Lung (tissue), 11 donors: ENCODE measurements at regions not wholly inside any gene's neighbourhood (a gene's known extent, or its start where the extent isn't known, plus 50 kb on each side); places are given as distances from the start of the nearest gene placed in this dataset.

ENCODE experiments used
- ATAC-seq: fragments of 200-7000 bp; cut with Tn5 transposase; one replicate; pipeline ENCODE4 v1.9.1; 2020; ENCODE audit warnings: moderate number of reproducible peaks; ENCODE audit not compliant: insufficient read depth, low FRiP score
- DNase-seq, 3 donors: peaks; one replicate each; pipeline ENCODE4 v3.0.0-alpha.2; 2013 to 2017
- H3K27ac ChIP-seq, 2 donors: one replicate each; pipeline ENCODE4 v1.5.1; 2013; ENCODE audit warnings: mild to moderate bottlenecking in 2 of 2, moderate library complexity in 2 of 2, control low read depth in 1 of 2, inconsistent platforms in 1 of 2, low read depth in 1 of 2, low read length in 1 of 2
- H3K27me3 ChIP-seq, 3 donors: one replicate each; pipeline ENCODE4 v1.5.1; 2013; ENCODE audit warnings: low read length in 2 of 3; ENCODE audit not compliant: control insufficient read depth in 3 of 3, insufficient read depth in 3 of 3
- H3K36me3 ChIP-seq, 4 donors: one replicate each; pipeline ENCODE4 v1.5.1; 2013; ENCODE audit warnings: low read length in 4 of 4, mild to moderate bottlenecking in 1 of 4, moderate library complexity in 1 of 4; ENCODE audit not compliant: control insufficient read depth in 4 of 4, insufficient read depth in 4 of 4
- H3K4me1 ChIP-seq, 5 donors: one replicate each; pipeline ENCODE4 v1.5.1; 2013; ENCODE audit warnings: low read length in 5 of 5, mild to moderate bottlenecking in 2 of 5, moderate library complexity in 1 of 5; ENCODE audit not compliant: control insufficient read depth in 5 of 5, insufficient read depth in 5 of 5
- H3K4me3 ChIP-seq: one replicate; pipeline ENCODE4 v1.5.1; 2013; ENCODE audit warnings: mild to moderate bottlenecking, control low read depth, moderate library complexity
- H3K9ac ChIP-seq, 2 donors: one replicate each; pipeline ENCODE4 v1.5.1; 2013; ENCODE audit warnings: low read length in 2 of 2, control low read depth in 1 of 2; ENCODE audit not compliant: insufficient read depth in 1 of 2
- H3K9me3 ChIP-seq, 4 donors: one replicate each; pipeline ENCODE4 v1.5.1; 2013; ENCODE audit warnings: low read length in 3 of 4, mild to moderate bottlenecking in 1 of 4, moderate library complexity in 1 of 4; ENCODE audit not compliant: control insufficient read depth in 4 of 4, insufficient read depth in 3 of 4
- WGBS, 2 donors: extraction: QIAGEN DNeasy Blood & Tissue Kit; methylation state at CpG; one replicate each; pipeline ENCODE4 v1.1.7; 2013; 5-methylcytosine and 5-hydroxymethylcytosine counted together
- TF ChIP-seq, protein P1 (sequence below): IDR thresholded peaks from 2 replicates; pipeline ENCODE4 v1.5.1; 2012; ENCODE audit warnings: mild to moderate bottlenecking; ENCODE audit errors: control extremely low read depth, extremely low read depth
- donor health status: control.
- donor health status: control.
- donor health status: Bipolar disorder and iron deficiency.
- donor health status: healthy.
- donor health status: DM: yes; HTN: yes; CAD: no.

GRCh38 chr4:7128234-7128633, 60.4 kb upstream of the GRPEL1 start:
- H3K4me3 ChIP-seq = no peak overlapping the region
- DNase-seq (no peak), ATAC-seq (no peak)
- TF ChIP-seq, protein P1, sequence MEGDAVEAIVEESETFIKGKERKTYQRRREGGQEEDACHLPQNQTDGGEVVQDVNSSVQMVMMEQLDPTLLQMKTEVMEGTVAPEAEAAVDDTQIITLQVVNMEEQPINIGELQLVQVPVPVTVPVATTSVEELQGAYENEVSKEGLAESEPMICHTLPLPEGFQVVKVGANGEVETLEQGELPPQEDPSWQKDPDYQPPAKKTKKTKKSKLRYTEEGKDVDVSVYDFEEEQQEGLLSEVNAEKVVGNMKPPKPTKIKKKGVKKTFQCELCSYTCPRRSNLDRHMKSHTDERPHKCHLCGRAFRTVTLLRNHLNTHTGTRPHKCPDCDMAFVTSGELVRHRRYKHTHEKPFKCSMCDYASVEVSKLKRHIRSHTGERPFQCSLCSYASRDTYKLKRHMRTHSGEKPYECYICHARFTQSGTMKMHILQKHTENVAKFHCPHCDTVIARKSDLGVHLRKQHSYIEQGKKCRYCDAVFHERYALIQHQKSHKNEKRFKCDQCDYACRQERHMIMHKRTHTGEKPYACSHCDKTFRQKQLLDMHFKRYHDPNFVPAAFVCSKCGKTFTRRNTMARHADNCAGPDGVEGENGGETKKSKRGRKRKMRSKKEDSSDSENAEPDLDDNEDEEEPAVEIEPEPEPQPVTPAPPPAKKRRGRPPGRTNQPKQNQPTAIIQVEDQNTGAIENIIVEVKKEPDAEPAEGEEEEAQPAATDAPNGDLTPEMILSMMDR = no peak
- no peaks in the 10 kb centered on the region for H3K36me3 ChIP-seq
- H3K9ac ChIP-seq = no peak overlapping the region
- H3K4me1 ChIP-seq = peaks cover 0 to 16% (median 0%) of the 10 kb centered on the region in 5 donors
- no peaks in the 10 kb centered on the region for H3K27me3 ChIP-seq
- no peak overlapping the region for H3K27ac ChIP-seq
- H3K9me3 ChIP-seq = peaks cover 0 to 3% (median 0%) of the 10 kb centered on the region in 4 donors
- 81 to 85% methylated on average over 8 of the region's 8 CpGs for WGBS, 2 donors

- Histone ChIP-seq H3K4me3 (no peak overlapping the region), H3K27ac (no peak overlapping the region), H3K36me3 (no peaks in the 10 kb centered on the region), H3K9me3 (peaks cover 0 to 3% (median 0%) of the 10 kb centered on the region in 4 donors), H3K4me1 (peaks cover 0 to 16% (median 0%) of the 10 kb centered on the region in 5 donors), H3K27me3 (no peaks in the 10 kb centered on the region), H3K9ac (no peak overlapping the region)
- TF ChIP-seq, protein P1 = no peak
- ATAC-seq = no peak
- no peak for DNase-seq
- WGBS, 2 donors = 79 to 82% methylated on average over 18 of the region's 18 CpGs
Observed at GRCh38 chr4:7127576-7127975, 59.7 kb upstream of the GRPEL1 start.

DNA sequence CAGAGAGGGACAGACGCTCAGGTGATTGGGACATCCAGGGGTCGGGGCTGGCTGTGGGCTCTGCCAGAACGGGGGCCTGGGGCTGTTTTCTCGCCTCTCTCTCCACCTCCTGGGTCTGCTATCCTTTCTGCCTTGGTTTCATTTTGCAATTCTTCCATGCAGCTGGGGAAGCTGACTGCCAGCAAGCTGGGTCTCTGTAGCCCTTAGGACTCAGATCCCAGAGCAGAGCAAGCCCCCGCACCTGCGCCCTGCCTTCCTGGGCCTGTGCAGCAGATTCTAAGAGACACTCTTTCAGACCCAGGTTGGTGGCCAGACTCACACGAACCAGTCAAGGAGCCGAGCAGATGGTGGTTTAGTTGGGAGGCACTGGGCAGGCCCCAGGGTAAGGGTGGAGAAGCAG, 59.1 kb upstream of the GRPEL1 start:
- TF ChIP-seq, protein P1 = no peak
- WGBS, 2 donors = 82 to 87% methylated on average over 8 of the region's 8 CpGs

More for the DNA sequence above, 59.1 kb upstream of the GRPEL1 start:
- Histone ChIP-seq H3K9ac (no peak overlapping the region), H3K36me3 (no peaks in the 10 kb centered on the region), H3K9me3 (peaks cover 0 to 3% (median 0%) of the 10 kb centered on the region in 4 donors), H3K4me1 (peaks cover 0 to 16% (median 0%) of the 10 kb centered on the region in 5 donors), H3K27me3 (no peaks in the 10 kb centered on the region), H3K27ac (no peak overlapping the region), H3K4me3 (no peak overlapping the region)
- DNase-seq (no peak), ATAC-seq (no peak)
